IPS-NIHi7 (cell line): ENCODE measurements at regions not wholly inside any gene's neighbourhood (a gene's known extent, or its start where the extent isn't known, plus 50 kb on each side); places are given as distances from the start of the nearest gene placed in this dataset.
"Not testable (repeated sequence)": the region's sequence is repeated elsewhere in the genome, so short reads cannot be mapped to it uniquely, and the experiment has no call there.

Experiments used
- DNase-seq: peaks from one replicate; pipeline ENCODE4 v3.0.0; 2012; ENCODE audit warnings: mixed read lengths; ENCODE audit errors: extremely low spot score

DNA sequence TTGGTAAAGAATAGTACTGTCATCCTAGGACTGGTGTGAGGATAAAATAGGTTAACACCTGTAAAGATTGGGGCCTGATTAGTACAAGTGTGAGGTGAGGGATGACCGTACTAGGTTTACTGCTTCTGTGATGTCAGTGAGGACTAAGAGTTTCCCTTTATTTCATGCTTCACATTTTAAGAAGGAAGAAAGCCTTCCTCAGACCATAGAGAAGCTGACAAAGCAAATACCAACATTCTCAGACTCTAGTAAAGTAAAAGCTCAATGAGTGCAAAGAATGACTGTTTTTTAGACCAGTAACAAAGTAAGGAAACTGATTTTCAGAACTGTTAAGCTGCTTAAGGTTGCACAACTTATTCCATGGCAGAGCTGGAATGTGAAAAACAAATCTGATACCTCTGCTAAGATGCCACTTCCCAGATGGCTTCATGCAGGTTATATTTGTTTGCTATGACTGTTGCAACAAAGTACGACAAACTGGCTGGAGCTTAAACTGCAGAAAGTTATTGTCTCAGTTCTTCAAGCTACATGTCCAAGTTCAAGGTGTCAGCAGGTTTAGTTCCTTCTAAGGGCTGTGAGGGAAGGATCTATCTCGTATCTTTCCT is 354.9 kb downstream of the RSL24D1 start:
- no peak for DNase-seq

DNA sequence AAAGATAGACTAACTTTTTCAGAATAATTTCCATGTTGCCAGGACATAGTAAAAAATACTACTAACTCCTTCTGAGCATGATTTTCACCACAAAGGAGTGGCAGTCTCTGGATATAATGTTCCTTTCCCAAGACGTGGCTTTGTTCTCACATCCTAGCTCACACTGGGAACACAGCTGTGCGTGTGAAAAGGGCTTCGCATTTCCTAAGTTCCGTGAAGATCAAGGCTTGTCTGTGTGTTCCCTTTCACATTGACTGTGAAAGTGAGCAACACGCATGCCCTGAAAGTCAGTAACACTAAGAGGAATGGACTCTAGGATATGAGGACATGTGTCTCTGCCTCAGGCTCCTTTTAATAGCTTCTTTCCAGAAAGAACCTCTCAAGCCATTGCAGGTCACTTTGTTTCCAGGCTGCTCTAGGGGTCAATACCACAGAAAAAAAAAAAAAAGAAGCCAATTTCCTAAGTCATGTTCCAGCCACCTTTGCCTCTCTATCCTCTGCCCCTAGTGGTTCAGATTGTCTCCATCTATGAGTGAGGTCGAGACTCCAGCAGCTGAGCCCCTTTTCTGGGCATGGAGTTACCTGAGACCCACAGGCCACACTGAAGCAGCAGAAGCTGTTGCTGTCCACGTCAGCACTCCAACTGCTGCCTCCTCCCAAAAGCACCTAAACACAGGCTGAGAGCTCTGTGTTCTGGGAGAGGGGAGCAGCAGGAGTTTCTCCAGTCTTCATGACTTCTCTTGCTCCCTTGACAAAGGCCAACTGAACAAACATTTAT is 355.9 kb downstream of the RSL24D1 start:
- DNase-seq = peak; percentile 68

DNA sequence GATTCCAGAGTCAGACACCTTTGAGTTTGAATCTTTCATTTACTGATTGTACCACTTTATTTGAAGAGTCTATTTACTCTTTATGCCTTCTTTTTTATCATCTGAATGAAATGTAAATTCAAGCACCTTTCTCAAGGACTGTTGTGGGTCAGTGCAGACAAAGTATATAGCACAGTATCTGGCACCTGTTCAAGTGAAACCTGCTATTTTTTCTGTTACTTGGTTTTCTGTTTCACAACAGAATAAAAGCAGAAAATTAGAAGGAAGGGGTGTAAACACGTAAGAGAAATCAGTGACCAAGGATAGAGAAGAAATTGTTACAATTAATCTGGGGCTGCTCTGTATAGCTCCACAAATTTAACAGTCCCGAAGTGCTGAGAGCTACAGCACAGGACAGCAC is 357.4 kb downstream of the RSL24D1 start:
- no peak for DNase-seq

DNA sequence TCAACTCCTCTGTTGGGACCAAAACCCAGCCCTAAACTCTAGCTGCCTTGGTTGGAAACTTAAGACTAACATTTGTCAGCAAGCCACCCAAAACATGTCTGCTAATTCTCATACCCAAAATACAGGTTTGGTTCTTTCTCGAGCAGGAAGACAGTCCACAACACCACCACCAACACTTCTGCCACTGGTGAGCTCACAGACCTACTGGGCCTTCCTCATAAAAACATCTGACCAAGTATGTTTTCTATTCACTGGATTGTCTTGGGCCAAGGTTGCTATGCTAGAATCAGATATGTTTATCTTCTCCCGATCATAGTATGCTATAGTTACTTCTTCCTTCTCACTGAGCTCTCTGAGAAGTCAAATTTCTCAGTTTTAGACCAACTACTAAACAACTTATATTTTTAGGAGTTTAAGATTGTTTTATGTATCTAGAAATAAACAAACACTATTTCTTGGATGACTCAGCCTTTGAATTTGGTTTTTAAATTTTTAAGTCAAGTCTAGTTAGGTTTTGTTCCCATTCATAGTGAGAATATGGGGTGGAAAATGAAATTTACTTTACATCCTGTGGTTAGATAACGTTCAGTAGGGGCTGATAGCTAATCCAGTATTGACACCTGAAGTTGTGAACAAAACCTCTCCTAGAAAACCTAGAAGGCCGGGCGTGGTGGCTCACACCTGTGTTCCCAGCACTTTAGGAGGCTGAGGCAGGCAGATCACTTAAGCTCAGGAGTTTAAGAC is 360.5 kb downstream of the RSL24D1 start:
- DNase-seq = no peak

DNA sequence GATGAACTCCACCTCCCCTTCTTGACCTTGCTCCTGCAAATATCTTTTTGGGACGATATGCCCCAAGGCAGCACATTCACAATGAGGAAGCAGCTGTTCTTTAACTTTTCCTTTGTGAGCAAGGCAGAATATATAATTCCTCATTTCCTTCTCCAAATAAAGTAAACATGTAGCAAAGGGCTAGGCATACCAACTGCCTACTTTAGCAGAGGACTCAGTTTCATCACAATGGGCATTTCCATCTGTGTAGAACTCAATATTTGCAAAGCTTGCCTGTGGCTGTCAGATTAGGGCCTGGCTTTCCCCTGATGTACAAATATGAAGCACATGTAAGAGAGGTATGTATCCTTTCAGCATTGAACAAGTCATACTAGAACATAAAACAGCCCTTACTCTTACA is 366.9 kb downstream of the RSL24D1 start:
- no peak for DNase-seq

DNA sequence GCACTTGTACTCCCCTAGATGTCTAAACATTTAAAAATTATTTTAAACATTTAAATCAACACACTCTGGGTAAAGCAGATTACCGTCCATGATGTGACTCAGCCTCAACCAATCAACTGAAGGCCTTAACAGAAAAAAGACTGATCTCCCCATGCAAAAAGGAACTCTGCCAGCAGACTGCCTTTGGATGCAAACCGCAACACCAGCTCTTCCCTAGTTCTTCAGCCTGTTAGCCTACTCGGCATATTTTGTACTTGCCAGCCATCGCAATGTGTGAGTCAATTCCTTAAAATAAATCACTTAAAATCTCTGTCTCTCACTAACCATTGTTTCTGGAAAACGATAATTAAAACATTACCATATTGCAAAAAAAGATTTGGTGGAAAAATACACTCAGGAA is 375.9 kb downstream of the RSL24D1 start:
- DNase-seq = no peak

DNA sequence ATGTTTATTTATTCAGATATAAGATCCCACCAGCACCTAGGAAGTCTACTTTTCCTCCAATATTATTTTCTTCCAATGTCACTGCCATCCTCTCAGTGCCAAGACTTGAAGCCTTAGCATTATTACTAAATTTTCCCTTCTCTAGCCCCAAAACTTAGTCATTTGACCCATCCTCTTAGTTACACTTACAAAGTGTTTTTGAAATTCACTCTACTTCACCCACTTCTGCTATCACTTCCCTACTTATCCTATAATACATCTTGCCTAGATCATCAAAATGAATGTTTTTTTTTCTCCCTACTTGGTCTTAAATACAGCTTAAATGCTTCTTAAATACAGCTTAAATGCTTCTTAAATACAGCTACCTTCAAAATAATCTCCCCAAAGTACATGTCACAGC is 376.6 kb downstream of the RSL24D1 start:
- no peak for DNase-seq

DNA sequence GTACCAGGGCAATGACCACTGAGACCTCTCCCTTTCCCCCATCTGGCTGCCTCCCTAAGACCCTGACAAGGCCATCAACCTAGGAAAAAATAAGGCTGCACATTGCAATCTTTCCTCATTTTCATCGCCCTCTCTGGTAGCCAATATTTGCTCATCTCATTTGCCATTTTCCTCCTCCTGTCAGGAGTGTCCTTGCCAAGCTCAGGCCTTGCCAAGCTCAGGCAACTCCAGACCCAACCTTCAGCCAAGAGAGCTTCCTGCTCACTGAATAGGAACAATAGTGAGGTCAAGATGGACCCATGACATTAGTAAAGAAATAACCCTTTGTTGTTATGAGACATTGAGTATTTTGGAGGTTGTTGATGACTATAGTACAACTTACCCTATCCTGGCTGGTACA is 380.3 kb downstream of the RSL24D1 start:
- DNase-seq = no peak

DNA sequence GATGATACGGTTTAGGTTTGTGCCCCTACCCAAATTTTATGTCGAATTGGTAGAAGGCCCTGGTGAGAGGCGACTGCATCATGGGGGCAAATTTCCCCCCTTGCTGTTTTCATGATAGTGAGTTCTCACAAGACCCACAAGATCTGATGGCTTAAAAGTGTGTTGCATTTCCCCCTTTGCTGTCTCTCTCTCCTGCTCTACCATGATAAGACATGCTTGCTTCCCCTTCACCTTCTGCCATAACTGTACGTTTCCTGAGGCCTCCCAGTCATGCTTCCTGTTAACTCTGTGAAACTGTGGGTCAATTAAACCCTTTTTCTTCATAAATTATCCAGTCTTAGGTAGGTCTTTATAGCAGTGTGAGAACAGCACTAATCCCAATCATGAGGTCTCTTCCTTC is 381.2 kb downstream of the RSL24D1 start:
- no peak for DNase-seq

DNA sequence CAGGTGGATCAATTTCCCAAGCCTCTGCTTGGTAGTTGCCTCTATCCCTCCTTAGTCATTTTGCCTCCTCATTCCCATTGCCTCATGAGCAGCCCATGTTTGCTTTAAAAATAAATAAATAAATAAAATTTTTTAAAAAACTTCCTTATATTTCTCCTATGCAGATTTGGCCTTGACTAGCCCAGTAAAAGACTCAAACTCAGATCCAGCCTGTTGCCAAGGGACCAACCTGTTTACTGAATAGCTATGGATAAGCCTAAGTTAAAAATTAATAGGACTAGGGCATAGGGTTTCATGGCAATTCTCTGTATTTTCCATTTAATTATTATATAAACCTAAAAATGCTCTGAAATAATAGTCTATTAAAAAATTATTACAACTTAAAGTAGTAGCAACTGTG is 384.4 kb downstream of the RSL24D1 start:
- no peak for DNase-seq

DNA sequence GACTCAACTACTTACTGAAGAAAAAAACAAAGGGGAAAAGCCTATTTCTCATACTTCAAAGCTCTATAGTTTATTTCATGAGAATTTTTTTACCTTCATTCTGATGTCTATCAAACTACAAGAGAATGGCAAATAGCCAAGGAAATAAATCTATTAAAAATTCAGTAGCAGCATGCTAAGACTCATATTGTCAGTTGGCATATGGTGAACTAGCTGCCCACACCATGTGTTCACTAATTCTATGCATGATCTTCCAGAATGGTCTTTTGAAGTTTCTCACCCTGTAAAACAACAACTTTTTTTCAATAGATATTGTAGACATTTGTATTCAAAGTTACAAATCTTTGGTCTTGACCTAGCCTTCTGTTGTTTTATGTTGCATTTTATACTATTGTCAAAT is 386.2 kb downstream of the RSL24D1 start:
- DNase-seq = no peak

DNA sequence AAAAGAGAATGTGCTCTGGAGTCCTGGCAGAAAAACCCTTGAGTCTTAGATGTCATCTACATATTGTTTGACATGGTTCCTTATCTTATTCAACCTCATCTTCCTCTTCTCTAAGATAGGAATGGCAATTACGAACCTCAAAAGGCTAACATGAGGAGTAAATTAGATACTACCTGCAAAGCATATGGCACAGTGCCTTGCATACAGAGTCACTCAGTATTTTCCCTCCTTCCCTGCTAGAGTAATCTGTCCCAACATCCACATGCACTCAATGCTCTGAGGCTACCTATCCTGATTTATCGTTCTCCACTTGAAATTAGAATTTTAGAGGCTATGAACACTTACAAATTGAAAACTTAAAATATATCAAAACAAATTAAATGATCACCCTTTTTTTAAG is 386.7 kb downstream of the RSL24D1 start:
- no peak for DNase-seq

DNA sequence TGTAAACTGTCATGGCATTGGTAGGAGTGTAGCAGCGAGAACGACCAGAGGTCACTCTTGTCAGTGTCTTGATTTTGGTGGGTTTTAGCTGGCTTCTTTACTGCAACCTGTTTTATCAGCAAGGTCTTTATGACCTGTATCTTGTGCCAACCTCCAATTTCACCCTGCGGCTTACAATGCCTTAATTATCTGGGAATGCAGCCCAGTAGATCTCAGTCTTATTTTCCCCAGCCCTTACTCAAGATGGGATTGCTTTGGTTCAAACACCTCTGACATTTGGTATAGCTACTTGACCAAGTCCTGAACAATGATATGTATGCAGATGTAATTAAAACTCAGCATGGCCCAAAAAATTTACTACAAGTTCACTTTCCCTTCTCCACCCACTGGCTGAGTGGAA is 388.4 kb downstream of the RSL24D1 start:
- DNase-seq = no peak

DNA sequence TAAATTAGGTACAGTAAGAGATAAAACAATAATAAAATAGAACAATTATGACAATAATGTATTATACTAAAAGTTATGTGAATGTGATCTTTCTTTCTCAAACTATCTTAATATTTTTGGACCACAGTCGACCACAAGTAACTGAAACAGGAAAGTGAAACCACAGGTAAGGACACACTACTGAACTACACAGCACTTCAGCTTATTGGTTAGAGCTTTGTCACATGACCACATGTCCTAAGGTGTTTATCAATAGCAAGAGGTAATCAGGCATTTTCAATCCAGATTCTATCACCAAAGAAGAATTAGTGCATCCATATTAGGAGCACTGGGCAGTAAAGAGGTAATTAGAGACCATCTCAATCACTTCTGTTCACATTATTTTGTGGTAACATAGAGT is 392.8 kb downstream of the RSL24D1 start:
- DNase-seq = no peak

DNA sequence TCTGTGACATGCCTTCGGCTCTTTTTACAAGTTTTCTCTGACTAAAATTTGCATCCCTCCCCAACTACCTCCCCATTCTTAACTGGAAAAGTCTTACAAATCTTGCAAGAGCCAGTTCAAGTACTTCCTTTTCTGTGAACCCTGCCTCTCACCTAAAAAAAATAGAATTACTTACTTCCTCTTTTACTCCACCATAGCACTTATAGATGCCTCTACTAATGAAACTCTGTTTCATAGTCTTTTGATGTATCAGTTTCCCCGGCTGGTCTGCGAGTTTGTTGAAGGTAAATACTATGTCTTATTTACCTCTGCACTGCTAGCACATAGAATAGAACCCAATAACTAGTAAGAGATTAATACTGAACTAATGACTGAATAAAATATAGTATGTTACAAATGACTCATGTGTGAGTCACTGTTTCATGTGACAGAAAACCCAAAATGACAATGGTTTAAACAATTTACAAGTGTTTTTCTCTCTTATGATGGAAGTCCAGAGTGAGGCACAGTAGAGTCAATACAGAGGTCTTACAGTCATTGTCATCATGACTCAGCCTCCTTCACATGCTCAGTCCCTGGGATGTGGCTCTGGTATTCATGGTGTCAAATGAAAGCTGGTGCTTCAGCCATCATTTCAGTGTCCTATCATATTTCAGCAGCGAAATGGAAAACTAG is 393.5 kb downstream of the RSL24D1 start:
- no peak for DNase-seq

DNA sequence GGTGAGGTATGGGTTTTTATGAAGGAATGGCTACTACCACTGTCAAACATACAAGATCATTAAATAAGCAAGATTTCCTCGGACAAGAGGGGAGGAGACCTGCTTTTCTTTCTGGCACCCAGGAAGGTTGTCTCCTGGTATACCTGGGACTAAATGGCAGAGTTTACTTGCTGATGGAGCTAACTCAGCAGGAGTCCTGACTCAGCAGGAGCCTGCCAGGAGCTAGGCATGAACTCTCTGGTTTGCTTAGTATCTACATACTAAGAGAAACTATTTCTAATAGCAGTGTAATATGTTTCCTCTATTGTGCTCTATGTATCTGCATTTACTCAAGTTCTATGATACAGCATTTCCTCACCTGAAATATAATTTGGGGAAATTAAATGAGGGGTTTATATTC is 404.2 kb downstream of the RSL24D1 start:
- no peak for DNase-seq

DNA sequence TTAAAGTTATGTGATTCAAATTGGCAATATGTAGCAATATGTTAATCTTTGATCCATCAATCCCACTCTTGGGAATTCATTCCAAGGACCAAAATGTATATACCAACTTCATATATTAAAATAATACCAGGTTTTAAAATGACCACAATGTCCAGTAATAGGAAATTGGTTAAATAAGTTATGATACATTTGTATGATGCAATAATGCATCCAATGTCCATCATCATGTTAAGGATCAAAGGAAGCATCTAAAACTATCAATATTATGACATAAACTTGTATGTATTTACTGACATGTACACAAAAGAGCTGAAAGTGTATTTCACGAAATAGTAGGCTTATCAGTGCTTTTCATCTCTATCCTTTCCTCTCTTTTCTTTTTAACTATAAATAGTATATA is 406.0 kb downstream of the RSL24D1 start:
- no peak for DNase-seq

DNA sequence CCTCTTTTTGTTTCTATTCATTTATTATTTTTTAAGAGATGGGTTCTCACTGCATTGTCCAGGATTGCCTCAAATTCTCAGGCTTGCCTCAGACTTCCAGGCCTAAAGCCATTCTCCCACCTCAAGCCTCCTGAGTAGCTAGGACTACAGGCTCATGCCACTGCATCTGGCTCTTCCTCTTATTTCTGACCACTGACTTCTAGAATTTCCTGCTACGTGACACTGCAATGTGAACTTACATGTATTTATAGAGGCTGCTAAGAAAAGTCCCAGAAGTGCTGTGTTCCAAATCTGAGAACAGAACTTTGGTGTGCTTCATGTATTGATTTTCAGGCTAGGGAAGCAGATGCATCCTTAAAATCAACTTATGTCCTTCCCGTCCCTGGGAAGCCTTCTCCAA is 407.4 kb downstream of the RSL24D1 start:
- no peak for DNase-seq

DNA sequence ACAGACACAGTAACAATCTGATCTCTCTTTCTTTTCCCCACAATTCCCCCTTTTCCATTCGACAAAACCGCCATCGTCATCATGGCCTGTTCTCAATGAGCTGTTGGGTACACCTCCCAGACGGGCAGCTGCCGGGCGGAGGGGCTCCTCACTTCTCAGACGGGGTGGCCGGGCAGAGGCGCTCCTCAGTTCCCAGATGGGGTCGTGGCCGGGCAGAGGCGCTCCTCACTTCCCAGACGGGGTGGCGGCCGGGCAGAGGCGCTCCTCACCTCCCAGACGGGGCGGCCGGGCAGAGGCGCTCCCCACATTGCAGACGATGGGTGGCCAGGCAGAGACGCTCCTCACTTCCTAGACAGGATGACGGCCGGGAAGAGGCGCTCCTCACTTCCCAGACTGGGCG is 415.5 kb downstream of the RSL24D1 start:
- not testable (repeated sequence) for DNase-seq

DNA sequence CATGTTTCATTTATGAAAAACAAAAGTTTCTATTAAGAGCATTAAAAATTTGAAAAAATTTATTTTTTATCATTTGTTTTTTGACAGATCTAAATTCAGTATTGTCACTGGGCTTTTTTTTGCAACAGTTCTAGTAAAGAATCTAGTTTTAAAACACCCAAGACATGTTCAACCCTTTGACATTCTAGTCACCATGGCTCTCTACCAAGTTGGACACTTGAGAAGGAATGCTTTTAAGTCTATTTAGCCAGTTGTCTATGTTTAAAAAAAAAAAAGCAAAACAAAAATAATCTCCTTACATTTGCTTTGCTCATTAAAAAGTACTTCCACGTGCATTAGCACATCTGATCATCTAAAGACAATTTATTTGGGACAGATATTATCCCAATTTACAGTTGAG is 417.5 kb downstream of the RSL24D1 start:
- DNase-seq = no peak

DNA sequence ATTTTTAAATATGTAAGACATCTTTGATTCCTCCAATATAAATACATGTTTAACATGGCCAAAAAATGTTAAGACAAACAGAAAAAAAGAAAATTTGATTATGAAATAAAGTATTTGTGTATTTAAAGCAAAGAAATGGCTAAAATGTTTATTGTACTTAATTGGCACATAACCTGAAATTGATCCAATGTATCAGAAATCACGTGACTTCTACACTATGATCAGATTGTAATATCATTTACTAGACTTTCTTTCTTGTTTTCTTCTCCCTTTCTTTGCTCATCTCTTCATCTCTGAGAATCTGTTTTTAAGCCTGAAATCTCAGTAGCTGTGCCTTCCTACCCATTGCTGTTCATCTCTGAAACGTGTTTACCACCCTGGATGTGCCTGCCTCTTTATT is 420.3 kb downstream of the RSL24D1 start:
- DNase-seq = no peak

DNA sequence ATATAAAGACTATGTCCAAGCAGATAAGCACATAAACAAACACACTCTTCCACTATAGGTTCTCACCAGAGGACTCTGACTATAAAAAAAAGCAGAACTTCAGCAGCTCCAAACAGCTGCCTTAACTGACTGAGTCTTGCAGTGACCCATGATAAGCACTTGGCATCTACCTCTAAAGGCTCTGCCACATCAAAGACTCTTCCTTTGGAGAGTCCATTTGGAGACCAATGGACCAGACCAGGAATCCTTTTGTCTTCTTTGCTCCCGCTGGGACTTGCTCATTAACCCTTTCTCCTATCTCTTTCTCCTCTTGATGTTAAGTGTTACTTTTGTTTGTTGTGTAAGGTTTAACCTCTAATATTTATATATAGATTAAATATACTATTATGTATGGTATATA is 424.1 kb downstream of the RSL24D1 start:
- DNase-seq = peak; percentile 24

DNA sequence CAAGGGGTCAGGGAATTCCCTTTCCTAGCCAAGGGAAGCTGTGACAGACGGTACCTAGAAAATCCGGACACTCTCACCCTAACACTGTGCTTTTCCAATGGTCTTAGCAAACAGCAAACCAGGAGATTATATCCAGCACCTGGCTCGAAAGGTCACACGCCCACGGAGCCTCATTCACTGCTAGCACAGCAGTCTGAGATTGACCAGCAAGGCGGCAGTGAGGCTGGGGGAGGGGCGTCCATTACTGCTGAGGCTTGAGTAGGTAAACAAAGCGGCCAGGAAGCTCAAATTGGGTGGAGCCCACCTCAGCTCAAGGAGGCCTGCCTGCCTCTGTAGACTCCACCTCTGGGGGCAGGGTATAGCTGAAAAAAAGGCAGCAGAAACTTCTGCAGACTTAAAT is 447.3 kb downstream of the RSL24D1 start:
- not testable (repeated sequence) for DNase-seq
